B cell (primary cell): ENCODE measurements at regions not wholly inside any gene's neighbourhood (a gene's known extent, or its start where the extent isn't known, plus 50 kb on each side); places are given as distances from the start of the nearest gene placed in this dataset.

Source experiments
- CTCF ChIP-seq: fragments of 200-600 bp; IDR thresholded peaks from one replicate; pipeline ENCODE4 v1.8.0; 2022; ENCODE audit warnings: antibody characterized with exemption, mild to moderate bottlenecking
- EZH2 ChIP-seq: IDR thresholded peaks from 2 replicates; pipeline ENCODE4 v1.6.1; 2012; ENCODE audit warnings: borderline replicate concordance, low read depth, mild to moderate bottlenecking, moderate library complexity, low read length; ENCODE audit not compliant: insufficient read depth, poor library complexity, severe bottlenecking

DNA sequence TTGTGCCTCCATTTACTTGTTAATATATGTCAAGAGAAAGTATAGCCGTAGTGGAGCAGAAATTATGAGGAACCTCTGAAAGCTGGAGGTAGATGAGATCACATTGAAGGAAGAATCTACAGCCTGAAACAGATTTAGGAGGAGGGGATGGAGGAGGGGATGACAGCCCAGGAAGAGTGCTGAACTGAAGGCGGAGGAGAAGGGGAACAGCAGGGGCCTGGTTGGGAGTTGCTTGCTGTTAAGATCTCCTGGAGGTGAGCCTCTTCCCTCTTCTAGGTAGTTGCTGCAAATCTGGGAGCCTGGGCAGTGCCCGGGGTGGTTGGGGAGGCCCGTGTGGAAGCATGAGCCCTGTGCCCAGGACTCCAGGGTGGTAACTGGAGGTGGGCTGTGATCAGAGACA, 111.8 kb upstream of the SEMA6A start:
- TF ChIP-seq CTCF (no peak), EZH2 (no peak)
